T-helper 1 cell treated with Interleukin-12 subunit alpha and Interleukin-12 subunit beta and Interleukin-4 antibody, amounts not matched to agents 30 μg/mL and 1 μg/mL, for 36 hours (primary cell): ENCODE measurements at regions not wholly inside any gene's neighbourhood (a gene's known extent, or its start where the extent isn't known, plus 50 kb on each side); places are given as distances from the start of the nearest gene placed in this dataset.

ENCODE experiments used
- H3K27ac Mint-ChIP-seq: one replicate; pipeline ENCODE4 v1.8.0; 2021; ENCODE audit warnings: mild to moderate bottlenecking, mixed read lengths
- H3K27me3 Mint-ChIP-seq: one replicate; pipeline ENCODE4 v1.8.0; 2021; ENCODE audit warnings: low read depth, mixed read lengths
- H3K36me3 Mint-ChIP-seq: one replicate; pipeline ENCODE4 v1.8.0; 2021; ENCODE audit warnings: low read depth, mixed read lengths
- H3K4me1 Mint-ChIP-seq: one replicate; pipeline ENCODE4 v1.8.0; 2021; ENCODE audit warnings: low read depth, mixed read lengths
- H3K4me3 Mint-ChIP-seq: one replicate; pipeline ENCODE4 v1.8.0; 2021; ENCODE audit warnings: mild to moderate bottlenecking, moderate library complexity, mixed read lengths
- H3K9me3 Mint-ChIP-seq: one replicate; pipeline ENCODE4 v1.8.0; 2021; ENCODE audit warnings: mixed read lengths

DNA sequence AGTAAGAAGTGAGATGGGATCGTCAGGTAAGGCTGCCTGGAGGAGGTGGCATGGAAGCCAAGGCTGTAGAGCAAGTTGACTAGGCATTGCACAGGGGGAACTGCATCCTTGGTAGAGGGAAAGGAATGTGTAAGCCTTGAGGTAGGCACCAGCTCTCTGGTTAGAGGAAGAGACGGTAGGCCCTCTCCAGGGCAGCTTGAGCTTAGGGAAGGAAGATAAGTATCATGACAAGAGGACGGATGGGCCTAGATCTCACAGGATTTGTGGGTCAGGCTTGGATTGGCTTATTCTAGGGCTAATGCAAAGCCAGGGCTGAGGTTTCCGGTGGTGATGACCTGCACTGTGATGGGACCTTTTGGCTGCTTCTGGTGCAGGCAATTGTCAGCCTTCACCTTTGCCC is 1035.8 kb downstream of the TBC1D22A start:
- no peak overlapping the region for H3K4me3 Mint-ChIP-seq
- no peaks in the 10 kb centered on the region for H3K4me1 Mint-ChIP-seq
- no peaks in the 10 kb centered on the region for H3K9me3 Mint-ChIP-seq
- H3K36me3 Mint-ChIP-seq: no peaks in the 10 kb centered on the region
- peaks cover 3% of the 10 kb centered on the region for H3K27me3 Mint-ChIP-seq
- H3K27ac Mint-ChIP-seq: no peak overlapping the region

DNA sequence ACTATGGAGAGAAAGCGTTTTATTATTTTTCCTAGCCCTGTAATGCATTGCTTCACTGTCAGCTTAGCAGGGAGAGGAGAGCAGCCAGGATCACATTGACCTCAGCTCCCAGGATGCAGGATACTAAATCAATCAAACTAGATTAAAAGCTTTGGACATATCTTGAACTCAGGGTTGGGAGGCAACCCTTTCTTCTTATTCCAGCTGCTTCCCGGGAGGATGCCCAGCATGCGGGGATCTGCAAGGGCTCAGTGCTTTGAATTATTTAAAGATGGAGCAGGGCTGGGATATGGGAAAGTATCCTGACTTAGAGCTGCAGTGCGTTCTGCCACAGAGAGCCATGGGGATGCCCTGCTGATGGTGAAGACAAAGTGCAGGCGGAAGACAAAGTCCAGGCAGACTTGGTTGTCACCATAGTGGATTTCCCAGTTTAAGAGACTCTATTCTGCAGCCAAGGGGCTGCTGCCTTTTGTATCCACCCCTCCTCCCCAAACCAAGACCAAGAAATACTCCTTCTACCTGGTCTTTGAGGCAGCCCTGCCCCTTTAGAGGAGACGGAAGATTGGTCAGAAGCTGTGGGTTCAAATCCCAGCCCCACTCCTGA is 1035.0 kb downstream of the TBC1D22A start:
- peaks cover 3% of the 10 kb centered on the region for H3K27me3 Mint-ChIP-seq
- no peaks in the 10 kb centered on the region for H3K4me1 Mint-ChIP-seq
- no peaks in the 10 kb centered on the region for H3K36me3 Mint-ChIP-seq
- H3K9me3 Mint-ChIP-seq: no peaks in the 10 kb centered on the region
- H3K4me3 Mint-ChIP-seq: no peak overlapping the region
- no peak overlapping the region for H3K27ac Mint-ChIP-seq

DNA sequence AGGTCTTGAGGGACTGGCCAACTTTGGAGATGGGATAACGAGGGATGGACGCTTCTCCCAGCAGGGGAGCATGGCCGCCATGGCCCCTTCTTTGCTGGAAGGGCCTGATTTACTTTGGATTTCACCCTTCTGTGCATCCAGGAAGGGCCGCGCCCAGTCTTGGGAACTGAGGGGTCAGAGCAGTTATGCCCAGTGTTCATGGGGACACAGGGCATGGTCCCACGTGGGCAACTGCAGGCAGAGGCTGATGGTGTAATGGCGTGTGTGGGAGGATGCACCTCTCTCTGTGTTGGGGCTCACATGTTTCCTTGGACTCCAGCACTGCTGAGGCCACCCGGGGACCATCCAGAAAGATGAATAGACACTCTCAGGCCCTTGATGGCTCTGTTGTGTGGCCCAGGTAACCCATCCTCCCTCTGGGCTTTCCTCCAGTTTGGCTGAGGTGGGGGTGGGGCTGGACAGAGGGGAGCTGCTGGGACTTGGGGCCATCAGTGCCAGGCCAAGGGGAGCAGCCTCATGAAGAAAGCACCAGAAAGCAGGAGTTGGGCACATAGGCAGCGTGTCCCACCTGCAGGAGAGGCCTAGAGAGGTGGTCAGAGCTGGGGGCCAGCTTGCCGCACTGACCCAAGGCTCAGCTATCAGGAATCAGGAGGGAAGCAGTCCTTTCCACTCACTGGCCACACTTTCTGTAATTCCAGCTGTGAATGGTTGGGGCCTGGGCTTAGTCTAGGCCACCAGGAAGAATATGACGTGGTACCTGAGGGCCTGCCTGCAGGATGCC is 1033.9 kb downstream of the TBC1D22A start:
- no peaks in the 10 kb centered on the region for H3K4me1 Mint-ChIP-seq
- no peaks in the 10 kb centered on the region for H3K36me3 Mint-ChIP-seq
- no peak overlapping the region for H3K4me3 Mint-ChIP-seq
- H3K27me3 Mint-ChIP-seq: peaks cover 3% of the 10 kb centered on the region
- H3K9me3 Mint-ChIP-seq: no peaks in the 10 kb centered on the region
- no peak overlapping the region for H3K27ac Mint-ChIP-seq

DNA sequence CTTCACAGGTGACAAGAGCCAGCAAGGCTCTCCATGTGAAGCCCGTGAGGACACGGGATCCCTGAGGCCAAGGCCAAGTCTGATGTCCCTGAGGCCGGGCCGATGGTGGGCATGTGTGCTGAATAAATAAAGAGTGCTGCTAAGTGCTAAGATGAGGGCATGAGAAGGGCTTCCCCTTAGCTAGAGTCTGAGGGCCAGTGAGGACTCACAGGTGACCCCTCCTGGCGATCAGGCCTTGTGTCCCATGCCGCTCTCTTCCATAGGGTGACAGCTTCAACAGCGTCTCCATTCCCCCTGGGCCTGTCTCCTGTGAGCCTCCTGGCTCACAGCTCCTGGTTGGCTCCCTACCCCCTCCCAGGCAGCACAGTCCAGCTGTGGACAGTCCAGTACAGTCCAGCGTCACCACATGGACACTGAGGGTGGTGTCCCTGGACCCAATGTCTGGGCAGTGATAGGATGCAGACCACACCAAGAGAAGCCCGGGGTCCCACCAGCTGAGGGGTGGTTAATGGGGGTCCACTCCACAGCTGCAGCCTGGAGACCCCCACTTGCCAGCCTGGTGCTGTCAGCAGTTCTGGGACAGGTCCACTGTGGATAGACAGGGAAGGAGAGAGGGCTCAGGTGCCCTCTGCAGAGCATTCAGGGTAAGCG is 1033.2 kb downstream of the TBC1D22A start:
- no peak overlapping the region for H3K4me3 Mint-ChIP-seq
- H3K27ac Mint-ChIP-seq: no peak overlapping the region
- no peaks in the 10 kb centered on the region for H3K9me3 Mint-ChIP-seq
- H3K4me1 Mint-ChIP-seq: no peaks in the 10 kb centered on the region
- no peaks in the 10 kb centered on the region for H3K36me3 Mint-ChIP-seq
- no peaks in the 10 kb centered on the region for H3K27me3 Mint-ChIP-seq

DNA sequence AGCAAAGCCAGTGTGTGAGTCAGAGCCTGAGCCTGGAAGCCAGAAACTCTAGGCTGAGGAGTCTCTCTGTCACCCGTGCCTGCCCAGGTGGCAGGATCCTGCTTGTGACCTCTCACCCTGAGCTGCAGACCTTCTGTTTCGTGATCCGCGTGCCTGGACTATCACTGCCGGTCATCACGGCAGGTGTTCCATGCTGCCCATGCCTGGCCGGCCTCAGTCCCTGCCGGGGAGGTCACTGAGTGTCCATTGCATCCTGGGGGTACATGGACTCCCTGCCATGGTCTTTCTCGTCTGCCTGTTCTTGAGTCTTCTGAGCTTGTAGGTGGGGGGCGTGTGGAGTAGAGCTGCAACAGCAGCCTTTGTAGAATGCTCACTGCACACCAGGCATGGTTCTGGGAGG is 1032.4 kb downstream of the TBC1D22A start:
- Mint-ChIP-seq H3K36me3 (no peaks in the 10 kb centered on the region), H3K27me3 (no peaks in the 10 kb centered on the region), H3K9me3 (no peaks in the 10 kb centered on the region), H3K27ac (no peak overlapping the region), H3K4me3 (no peak overlapping the region), H3K4me1 (no peaks in the 10 kb centered on the region)

DNA sequence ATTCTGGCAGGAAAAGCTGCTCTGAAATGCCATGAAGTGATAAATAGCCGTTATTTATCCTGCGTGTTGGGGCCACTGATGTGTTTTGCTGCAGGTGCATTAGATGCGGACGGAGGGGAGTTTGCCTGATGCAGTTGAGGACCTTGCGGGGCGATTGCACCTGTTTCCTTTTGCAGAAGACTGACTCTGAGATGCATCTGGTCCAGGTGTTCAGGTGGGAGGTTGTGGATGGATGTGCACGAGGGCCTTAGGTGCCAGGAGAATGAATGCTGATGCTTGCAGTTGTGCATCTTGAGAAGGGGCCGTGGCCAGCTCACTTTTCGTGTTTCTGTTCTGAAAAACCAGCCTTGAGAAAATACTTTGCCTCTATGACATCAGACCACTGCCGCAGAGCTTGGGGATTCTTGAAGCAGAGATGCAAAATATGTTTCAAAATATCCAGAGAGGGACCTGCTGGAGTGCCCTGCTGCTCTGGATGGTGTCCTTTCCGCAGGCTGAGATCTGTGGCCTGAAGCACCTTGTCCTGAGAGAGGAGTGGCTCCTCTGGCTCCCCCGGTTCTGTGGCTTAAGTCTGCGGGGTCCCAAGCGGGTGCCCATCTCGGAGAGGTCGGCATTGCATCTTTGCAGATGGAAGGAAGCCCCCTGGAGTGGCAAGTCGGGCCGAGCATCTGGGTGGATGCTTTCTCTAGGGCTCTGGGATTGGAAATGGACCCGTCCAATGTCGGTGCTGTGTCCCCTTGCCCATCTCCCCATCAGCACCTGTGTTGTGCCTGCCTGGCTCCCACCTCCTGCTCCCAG is 1031.1 kb downstream of the TBC1D22A start:
- H3K9me3 Mint-ChIP-seq: no peaks in the 10 kb centered on the region
- no peaks in the 10 kb centered on the region for H3K36me3 Mint-ChIP-seq
- no peaks in the 10 kb centered on the region for H3K27me3 Mint-ChIP-seq
- no peak overlapping the region for H3K4me3 Mint-ChIP-seq
- no peaks in the 10 kb centered on the region for H3K4me1 Mint-ChIP-seq
- H3K27ac Mint-ChIP-seq: no peak overlapping the region

DNA sequence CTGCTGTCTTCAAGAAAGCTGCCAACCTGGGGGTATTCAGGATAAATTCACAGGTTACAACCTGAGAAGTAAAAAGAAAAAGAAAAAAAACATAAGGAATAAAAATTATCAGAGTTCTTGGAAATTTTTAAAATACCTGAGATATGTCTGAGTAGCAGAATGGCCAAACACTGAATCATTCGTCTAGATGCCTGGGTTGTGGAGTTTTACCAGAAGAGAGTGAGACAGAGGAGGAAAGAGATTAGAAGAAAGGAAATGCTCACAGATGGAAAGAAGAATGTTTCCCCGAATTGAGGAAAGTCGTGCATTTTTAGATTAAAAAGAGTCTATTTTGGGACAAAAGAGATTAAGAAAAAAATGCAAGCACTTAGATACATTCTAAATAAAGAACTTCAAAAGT is 1026.7 kb downstream of the TBC1D22A start:
- no peaks in the 10 kb centered on the region for H3K4me1 Mint-ChIP-seq
- no peak overlapping the region for H3K27ac Mint-ChIP-seq
- H3K9me3 Mint-ChIP-seq: no peaks in the 10 kb centered on the region
- no peaks in the 10 kb centered on the region for H3K27me3 Mint-ChIP-seq
- H3K36me3 Mint-ChIP-seq: no peaks in the 10 kb centered on the region
- no peak overlapping the region for H3K4me3 Mint-ChIP-seq

DNA sequence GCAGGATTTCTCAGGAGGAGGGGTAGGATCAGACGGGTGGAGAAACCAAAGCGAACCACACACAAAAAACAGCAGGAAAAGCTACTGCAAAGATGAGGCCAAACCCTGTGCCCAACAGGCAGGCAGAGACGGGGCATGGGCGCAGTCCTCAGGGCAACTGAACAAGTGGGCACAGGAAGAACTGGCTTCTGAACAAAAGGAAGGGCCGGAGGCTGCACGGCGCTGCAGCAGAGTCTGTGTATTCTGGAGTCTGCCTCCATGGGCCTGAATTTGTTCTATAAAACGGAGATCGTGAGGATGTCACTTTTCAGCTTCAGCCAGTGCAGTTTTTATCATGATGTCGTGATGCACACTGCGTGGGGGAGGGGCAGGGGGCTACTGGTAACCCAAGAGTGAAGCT is 1026.0 kb downstream of the TBC1D22A start:
- Mint-ChIP-seq H3K27ac (no peak overlapping the region), H3K27me3 (no peaks in the 10 kb centered on the region), H3K36me3 (no peaks in the 10 kb centered on the region), H3K4me1 (no peaks in the 10 kb centered on the region), H3K9me3 (no peaks in the 10 kb centered on the region), H3K4me3 (no peak overlapping the region)

DNA sequence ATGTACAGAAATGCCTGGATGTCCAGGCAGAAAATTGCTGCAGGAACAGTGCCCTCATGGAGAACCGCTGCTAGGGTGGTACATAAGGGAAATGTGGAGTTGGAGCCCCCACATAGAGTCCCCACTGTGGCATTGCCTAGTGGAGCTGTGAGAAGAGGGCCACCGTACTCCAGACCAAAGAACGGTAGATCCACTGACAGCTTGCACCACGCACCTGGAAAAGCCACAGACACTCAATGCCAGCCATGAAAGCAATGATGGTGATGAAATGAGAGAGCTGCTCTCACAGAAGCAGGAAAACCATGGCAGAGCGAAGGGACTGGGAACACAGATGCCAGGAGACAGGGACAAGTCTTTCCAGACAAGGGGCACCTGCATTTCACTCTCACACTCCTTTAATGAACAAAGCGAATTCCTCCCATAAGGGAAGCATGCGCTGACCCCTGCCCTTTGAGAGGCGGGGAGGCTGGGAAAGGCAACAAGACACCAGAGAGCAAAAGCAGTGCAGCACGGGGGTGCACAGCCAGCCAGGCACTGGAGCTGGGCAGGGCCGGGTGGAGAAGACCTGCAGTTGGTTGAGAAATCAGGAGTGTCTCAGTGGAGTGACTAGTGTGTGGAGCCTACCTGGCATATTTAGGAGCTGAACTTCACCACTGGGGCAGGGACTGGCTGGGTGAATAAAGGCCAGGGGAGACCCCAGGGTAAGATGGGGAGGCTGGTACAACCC is 1025.2 kb downstream of the TBC1D22A start:
- H3K4me3 Mint-ChIP-seq: no peak overlapping the region
- H3K4me1 Mint-ChIP-seq: no peaks in the 10 kb centered on the region
- no peaks in the 10 kb centered on the region for H3K27me3 Mint-ChIP-seq
- no peaks in the 10 kb centered on the region for H3K9me3 Mint-ChIP-seq
- no peak overlapping the region for H3K27ac Mint-ChIP-seq
- H3K36me3 Mint-ChIP-seq: no peaks in the 10 kb centered on the region

DNA sequence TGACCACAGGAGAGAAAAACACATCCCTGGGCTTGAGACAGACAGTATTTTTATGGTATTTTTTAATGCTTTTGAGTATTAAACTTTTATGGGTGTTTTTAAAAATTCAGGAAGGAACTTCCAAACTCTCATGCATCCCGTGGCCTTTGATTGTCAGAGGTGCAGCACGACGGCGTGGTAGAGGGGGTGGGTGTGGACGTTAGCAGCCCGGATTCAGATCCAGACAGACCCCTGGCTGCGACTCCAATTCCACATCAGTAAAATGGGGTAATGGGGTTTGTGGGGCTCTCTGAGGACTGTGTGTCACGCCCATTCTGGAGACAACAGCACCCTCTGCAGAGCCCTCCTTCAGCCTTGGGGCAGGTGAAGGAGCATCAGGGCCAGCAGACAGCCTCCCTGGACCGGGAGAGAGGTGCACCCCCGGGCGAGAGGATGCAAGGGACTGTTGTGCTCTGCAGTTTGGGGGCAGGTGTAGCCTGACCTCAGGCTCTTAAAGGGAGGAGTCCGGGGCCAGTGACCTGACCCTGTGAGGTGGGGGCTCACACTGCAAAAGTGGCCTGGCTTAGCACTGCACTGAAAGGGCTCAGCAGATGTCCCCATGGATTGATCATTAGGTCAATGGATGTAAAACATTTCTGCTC is 1024.3 kb downstream of the TBC1D22A start:
- Mint-ChIP-seq H3K4me3 (no peak overlapping the region), H3K27ac (no peak overlapping the region), H3K4me1 (no peaks in the 10 kb centered on the region), H3K27me3 (no peaks in the 10 kb centered on the region), H3K36me3 (no peaks in the 10 kb centered on the region), H3K9me3 (no peaks in the 10 kb centered on the region)

DNA sequence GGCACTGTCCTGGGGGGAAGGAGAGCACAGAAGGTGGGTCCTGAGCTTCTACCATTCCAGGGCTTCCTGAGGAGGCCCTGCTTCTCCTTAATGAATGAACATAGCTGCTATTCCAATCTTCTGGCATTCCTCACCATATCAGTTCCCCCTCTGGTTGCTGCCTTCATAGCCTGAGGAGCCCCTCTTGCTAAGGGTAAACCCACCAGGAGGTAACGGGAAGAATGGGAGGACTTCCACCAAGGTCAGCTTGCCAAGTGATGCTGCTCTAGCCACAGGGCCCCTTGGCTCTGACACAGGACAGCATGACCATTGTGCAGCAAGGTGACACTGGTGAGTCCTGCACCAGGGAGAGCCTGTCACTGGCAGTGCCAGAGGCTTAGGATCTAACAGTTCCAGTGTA is 1022.5 kb downstream of the TBC1D22A start:
- H3K36me3 Mint-ChIP-seq: no peaks in the 10 kb centered on the region
- no peak overlapping the region for H3K4me3 Mint-ChIP-seq
- H3K27ac Mint-ChIP-seq: no peak overlapping the region
- no peaks in the 10 kb centered on the region for H3K4me1 Mint-ChIP-seq
- H3K9me3 Mint-ChIP-seq: no peaks in the 10 kb centered on the region
- H3K27me3 Mint-ChIP-seq: no peaks in the 10 kb centered on the region

DNA sequence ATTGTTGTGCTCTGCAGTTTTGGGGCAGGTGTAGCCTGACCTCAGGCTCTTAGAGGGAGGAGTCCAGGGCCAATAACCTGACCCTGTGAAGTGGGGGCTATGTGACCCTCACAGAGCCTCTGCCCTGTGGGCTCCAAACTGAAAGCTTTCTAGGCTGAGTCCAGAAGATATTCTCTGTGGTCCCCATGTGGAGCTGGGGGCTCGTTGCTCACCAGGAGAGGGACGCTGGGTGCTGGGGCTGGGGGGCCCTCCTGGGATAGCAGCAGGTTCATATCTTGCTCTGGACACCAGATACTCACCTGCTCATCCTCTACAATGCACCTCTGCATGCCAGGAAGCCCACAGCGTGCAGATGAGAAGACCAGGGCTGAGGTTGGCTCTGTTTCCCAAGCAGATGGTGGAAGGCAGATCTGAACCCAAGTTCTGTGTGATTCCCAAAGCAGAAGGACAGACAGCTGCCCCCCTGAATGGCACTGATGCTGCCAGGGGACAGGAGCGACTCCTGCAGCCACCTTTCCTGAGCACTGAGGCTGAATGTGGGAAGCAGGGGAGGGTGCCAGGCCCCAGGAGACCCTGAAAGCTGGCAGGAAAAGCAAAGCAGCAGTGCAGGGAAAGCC is 1022.0 kb downstream of the TBC1D22A start:
- no peaks in the 10 kb centered on the region for H3K4me1 Mint-ChIP-seq
- H3K4me3 Mint-ChIP-seq: no peak overlapping the region
- no peaks in the 10 kb centered on the region for H3K36me3 Mint-ChIP-seq
- H3K27me3 Mint-ChIP-seq: no peaks in the 10 kb centered on the region
- no peak overlapping the region for H3K27ac Mint-ChIP-seq
- H3K9me3 Mint-ChIP-seq: no peaks in the 10 kb centered on the region

DNA sequence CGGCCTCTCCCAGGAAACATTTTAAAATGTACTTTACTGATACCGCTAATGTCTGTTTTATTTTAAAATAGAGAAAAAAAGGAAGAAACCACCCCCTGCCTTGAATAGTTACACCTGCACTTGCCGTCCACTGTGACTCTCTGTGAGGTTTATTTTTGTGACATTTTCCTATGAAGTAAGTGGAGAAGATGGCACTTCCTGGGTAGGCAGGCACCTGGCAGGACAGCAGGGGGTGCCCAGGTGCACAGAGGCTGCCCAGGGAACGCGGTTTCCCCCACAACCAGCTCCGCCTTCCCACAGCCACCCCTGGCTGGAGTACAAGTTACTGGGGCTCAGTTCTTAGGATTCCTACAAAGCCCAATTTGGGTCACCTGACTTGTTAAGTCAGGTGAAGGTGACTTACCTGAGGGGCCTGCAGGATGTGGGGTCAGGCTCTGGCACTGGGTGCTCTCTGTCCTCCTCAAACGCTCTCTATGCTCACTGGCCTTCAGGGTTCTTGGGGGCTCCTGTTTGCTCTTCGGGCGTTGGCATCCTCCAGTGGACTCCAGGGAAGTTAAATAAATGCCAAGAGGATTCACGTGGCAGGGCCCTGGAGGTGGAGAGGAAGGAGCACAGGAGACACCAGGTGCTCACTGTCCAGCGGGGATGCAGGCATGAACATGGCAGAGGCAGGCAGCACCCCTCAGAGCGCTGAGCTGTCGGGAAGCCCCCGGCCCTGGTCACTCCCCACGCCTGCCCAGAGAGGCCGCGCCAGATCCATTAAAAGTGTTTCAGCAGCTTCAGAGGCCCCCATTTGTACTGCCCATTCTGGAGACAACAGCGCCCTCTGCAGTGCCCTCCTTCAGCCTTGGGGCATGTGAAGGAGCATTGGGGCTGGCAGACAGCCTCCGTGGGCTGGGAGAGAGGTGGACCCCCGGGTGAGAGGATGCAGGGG is 1021.2 kb downstream of the TBC1D22A start:
- Mint-ChIP-seq H3K9me3 (no peaks in the 10 kb centered on the region), H3K4me1 (no peaks in the 10 kb centered on the region), H3K4me3 (no peak overlapping the region), H3K36me3 (no peaks in the 10 kb centered on the region), H3K27me3 (no peaks in the 10 kb centered on the region), H3K27ac (no peak overlapping the region)
